AG04450 (cell line): ENCODE measurements at regions not wholly inside any gene's neighbourhood (a gene's known extent, or its start where the extent isn't known, plus 50 kb on each side); places are given as distances from the start of the nearest gene placed in this dataset.

ENCODE experiments used
- CTCF ChIA-PET: fragments of 300-600, 350-600 bp; formaldehyde crosslinking; extraction: SDS; loops from one replicate; lab custom pipeline; 2022; ENCODE audit warnings: antibody characterized with exemption, inconsistent platforms; lab: Charles Lee
- POLR2A ChIA-PET: fragments of 350-600 bp; formaldehyde crosslinking; extraction: SDS; loops from one replicate; lab custom pipeline; 2021; ENCODE audit warnings: antibody characterized with exemption, inconsistent platforms; lab: Yijun Ruan, JAX
- DNase-seq: peaks from one replicate; pipeline ENCODE4 v3.0.0-alpha.2; 2011; ENCODE audit warnings: low read depth, low spot score
- H3K27ac ChIP-seq: one replicate; pipeline ENCODE4 v1.5.1; 2012; ENCODE audit warnings: low read depth, low read length, control low read depth
- H3K27me3 ChIP-seq: one replicate; pipeline ENCODE4 v1.6.0; 2012; ENCODE audit warnings: low read length; ENCODE audit not compliant: control insufficient read depth, insufficient read depth
- H3K4me3 ChIP-seq: 2 replicates; pipeline ENCODE4 v1.5.1; 2011; ENCODE audit warnings: mild to moderate bottlenecking, low read depth, low read length, control low read depth
- H3K9me3 ChIP-seq: 2 replicates; pipeline ENCODE4 v1.5.1; 2012; ENCODE audit warnings: low read length; ENCODE audit not compliant: control insufficient read depth, insufficient read depth
- CTCF ChIP-seq: IDR thresholded peaks from 2 replicates; pipeline ENCODE4 v1.5.1; 2011; ENCODE audit warnings: low read depth, low read length, control low read depth, inconsistent platforms

- no peaks in the 10 kb centered on the region for H3K9me3 ChIP-seq
- TF ChIP-seq CTCF, result no peak
- H3K4me3 ChIP-seq, result no peak overlapping the region
- CTCF ChIA-PET, result no interaction called here
- H3K27ac ChIP-seq, result no peak overlapping the region
- DNase-seq, result no peak
- peaks cover 26% of the 10 kb centered on the region for H3K27me3 ChIP-seq
- POLR2A ChIA-PET, result no interaction called here
These were observed 160.8 kb downstream of the CDC5L start for GRCh38 chr6:44548319-44548718.

GRCh38 chr6:44549516-44549915 is 162.0 kb downstream of the CDC5L start:
- Histone ChIP-seq H3K9me3 (no peaks in the 10 kb centered on the region), H3K4me3 (no peak overlapping the region), H3K27me3 (peaks cover 31% of the 10 kb centered on the region), H3K27ac (no peak overlapping the region)
- no peak for DNase-seq
- no peak for TF ChIP-seq CTCF
- CTCF ChIA-PET, result no interaction called here
- POLR2A ChIA-PET, result no interaction called here

GRCh38 chr6:44554194-44554593 is 166.7 kb downstream of the CDC5L start:
- H3K4me3 ChIP-seq, result no peak overlapping the region
- ChIA-PET CTCF (no interaction called here), POLR2A (no interaction called here)
- H3K9me3 ChIP-seq, result no peaks in the 10 kb centered on the region
- DNase-seq, result no peak
- no peak for TF ChIP-seq CTCF
- H3K27ac ChIP-seq, result no peak overlapping the region
- peaks cover 35% of the 10 kb centered on the region for H3K27me3 ChIP-seq

- H3K9me3 ChIP-seq, result no peaks in the 10 kb centered on the region
- H3K27me3 ChIP-seq, result peaks cover 41% of the 10 kb centered on the region
- POLR2A ChIA-PET, result no interaction called here
- H3K4me3 ChIP-seq, result no peak overlapping the region
- no peak for DNase-seq
- no peak overlapping the region for H3K27ac ChIP-seq
- TF ChIP-seq CTCF, result no peak
- CTCF ChIA-PET, result no interaction called here
These were observed 167.4 kb downstream of the CDC5L start for GRCh38 chr6:44554861-44555260.

- H3K4me3 ChIP-seq, result no peak overlapping the region
- ChIA-PET CTCF (no interaction called here), POLR2A (no interaction called here)
- H3K27ac ChIP-seq, result no peak overlapping the region
- H3K27me3 ChIP-seq, result peaks cover 45% of the 10 kb centered on the region
- DNase-seq, result no peak
- no peak for TF ChIP-seq CTCF
- no peaks in the 10 kb centered on the region for H3K9me3 ChIP-seq
These were observed 168.5 kb downstream of the CDC5L start for GRCh38 chr6:44556046-44556445.
